ENCODE measurements at regions not wholly inside any gene's neighbourhood (a gene's known extent, or its start where the extent isn't known, plus 50 kb on each side); places are given as distances from the start of the nearest gene placed in this dataset.

GRCh38 chrY:15440696-15441408 is 916.5 kb downstream of the NLGN4Y start:
- TF ChIP-seq, protein P1, sequence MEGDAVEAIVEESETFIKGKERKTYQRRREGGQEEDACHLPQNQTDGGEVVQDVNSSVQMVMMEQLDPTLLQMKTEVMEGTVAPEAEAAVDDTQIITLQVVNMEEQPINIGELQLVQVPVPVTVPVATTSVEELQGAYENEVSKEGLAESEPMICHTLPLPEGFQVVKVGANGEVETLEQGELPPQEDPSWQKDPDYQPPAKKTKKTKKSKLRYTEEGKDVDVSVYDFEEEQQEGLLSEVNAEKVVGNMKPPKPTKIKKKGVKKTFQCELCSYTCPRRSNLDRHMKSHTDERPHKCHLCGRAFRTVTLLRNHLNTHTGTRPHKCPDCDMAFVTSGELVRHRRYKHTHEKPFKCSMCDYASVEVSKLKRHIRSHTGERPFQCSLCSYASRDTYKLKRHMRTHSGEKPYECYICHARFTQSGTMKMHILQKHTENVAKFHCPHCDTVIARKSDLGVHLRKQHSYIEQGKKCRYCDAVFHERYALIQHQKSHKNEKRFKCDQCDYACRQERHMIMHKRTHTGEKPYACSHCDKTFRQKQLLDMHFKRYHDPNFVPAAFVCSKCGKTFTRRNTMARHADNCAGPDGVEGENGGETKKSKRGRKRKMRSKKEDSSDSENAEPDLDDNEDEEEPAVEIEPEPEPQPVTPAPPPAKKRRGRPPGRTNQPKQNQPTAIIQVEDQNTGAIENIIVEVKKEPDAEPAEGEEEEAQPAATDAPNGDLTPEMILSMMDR (IDR thresholded peaks at IDR 0.05; ENCODE audit: low read depth, low read length), result no peak
- no peak for TF ChIP-seq EZH2phosphoT487 (IDR thresholded peaks at IDR 0.05; ENCODE audit: low read depth)
